ENCODE measurements at regions not wholly inside any gene's neighbourhood (a gene's known extent, or its start where the extent isn't known, plus 50 kb on each side); places are given as distances from the start of the nearest gene placed in this dataset.
A peak's percentile ranks its signal among the peaks of the same experiment; 100 is the strongest.

GRCh38 chr1:84078108-84078841 lies 65.8 kb upstream of the PRKACB start:
- TF ChIP-seq CTCF (conservative IDR thresholded peaks at IDR 0.05; ENCODE audit: low read depth, low read length): no peak
- DNase-seq (ENCODE audit: low read depth): no peak
- peak overlapping the region; percentile 84 for H3K4me3 ChIP-seq (ENCODE audit: low read length)

- TF ChIP-seq CTCF (conservative IDR thresholded peaks at IDR 0.05; ENCODE audit: low read depth, low read length): no peak
- no peak for DNase-seq (ENCODE audit: low read depth)
- peak overlapping the region; percentile 84 for H3K4me3 ChIP-seq (ENCODE audit: low read length)
Measured at GRCh38 chr1:84077476-84078107, 66.5 kb upstream of the PRKACB start.

GRCh38 chr1:84073266-84073665 lies 70.8 kb upstream of the PRKACB start:
- DNase-seq (ENCODE audit: low read depth): no peak
- H3K4me3 ChIP-seq (ENCODE audit: low read length): no peak overlapping the region
- no peak for TF ChIP-seq CTCF (conservative IDR thresholded peaks at IDR 0.05; ENCODE audit: low read depth, low read length)

- TF ChIP-seq CTCF (conservative IDR thresholded peaks at IDR 0.05; ENCODE audit: low read depth, low read length): no peak
- DNase-seq (ENCODE audit: low read depth): no peak
- no peak overlapping the region for H3K4me3 ChIP-seq (ENCODE audit: low read length)
Measured at GRCh38 chr1:84069236-84069845, 70.4 kb upstream of the TTLL7 start.

GRCh38 chr1:84062496-84062895 lies 63.6 kb upstream of the TTLL7 start:
- H3K4me3 ChIP-seq (ENCODE audit: low read length): no peak overlapping the region
- DNase-seq (ENCODE audit: low read depth): no peak
- no peak for TF ChIP-seq CTCF (conservative IDR thresholded peaks at IDR 0.05; ENCODE audit: low read depth, low read length)

- H3K4me3 ChIP-seq (ENCODE audit: low read length): no peak overlapping the region
- no peak for TF ChIP-seq CTCF (conservative IDR thresholded peaks at IDR 0.05; ENCODE audit: low read depth, low read length)
- no peak for DNase-seq (ENCODE audit: low read depth)
Measured at GRCh38 chr1:84061336-84061735, 62.4 kb upstream of the TTLL7 start.

Measured in retinal pigment epithelial cell (primary cell).